ENCODE measurements at regions not wholly inside any gene's neighbourhood (a gene's known extent, or its start where the extent isn't known, plus 50 kb on each side); places are given as distances from the start of the nearest gene placed in this dataset.
"Not testable (repeated sequence)": the region's sequence is repeated elsewhere in the genome, so short reads cannot be mapped to it uniquely, and the experiment has no call there.

DNA sequence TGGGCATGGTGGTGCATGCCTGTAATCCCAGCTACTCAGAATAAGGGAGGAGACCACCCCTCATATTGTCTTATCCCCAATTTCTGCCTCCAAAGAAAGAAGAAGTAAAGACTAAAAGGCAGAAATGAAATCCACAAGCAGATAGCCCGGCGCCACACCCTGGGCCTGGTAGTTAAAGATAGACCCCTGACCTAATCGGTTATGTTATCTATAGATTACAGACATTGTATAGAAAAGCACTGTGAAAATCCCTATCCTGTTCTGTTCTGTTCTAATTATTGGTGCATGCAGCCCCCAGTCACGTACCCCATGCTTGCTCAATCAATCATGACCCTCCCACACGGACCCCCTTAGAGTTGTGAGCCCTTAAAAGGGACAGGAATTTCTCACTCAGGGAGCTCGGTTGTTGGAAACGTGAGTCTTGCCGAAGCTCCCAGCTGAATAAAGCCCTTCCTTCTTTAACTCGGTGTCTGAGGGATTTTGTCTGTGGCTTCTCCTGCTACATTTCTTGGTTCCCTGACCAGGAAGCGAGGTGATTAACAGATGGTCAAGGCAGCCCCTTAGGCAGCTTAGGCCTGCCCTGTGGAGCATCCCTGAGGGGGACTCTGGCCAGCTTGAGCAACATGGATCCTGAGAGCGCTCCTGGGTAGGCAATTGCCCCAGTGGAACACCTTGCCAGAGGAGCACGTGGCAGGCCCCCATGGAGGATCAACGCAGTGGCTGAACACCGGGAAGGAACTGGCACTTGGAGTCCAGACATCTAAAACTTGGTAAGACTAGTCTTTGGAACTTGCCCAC is 188.7 kb upstream of the NDUFV2 start:
- not testable (repeated sequence) for DNase-seq

DNA sequence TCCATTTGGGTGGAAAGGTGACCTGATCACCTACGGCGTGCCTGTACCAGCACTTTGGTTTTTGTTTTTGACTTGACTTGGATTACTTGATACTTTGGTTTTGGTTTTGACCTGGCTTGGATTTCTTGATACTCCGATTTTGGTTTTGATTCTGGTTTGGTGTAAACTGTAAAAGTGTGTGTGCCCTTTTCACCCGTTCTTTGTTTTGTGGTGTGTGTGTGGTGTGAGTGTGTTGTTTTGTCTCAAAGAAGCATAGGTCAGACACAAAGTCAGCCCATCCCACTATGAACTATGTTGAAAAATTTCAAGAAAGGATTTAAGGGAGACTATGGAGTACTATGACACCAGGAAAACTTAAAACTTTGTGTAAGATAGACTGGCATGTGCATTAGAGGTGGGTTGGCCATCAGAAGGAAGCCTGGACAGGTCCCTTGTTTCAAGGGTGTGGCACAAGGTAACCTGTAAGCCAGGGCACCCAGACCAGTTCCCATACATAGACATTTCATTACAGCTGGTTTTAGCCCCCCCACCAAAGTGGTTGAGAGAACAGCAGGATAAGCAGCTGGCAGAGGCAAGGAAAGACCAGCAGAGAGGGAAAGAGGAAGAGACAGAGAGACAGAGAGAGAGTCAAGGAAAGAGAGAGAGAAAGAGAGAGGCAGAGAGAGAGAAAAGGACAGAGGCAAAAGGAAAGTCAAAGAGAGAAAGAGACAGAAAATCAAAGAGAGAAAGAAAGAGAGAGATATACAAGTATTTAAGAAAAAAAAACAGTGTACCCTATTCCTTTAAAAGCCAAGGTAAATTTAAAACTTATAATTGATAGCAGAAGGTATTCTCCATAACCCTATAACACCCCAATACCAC is 187.9 kb upstream of the NDUFV2 start:
- not testable (repeated sequence) for DNase-seq

DNA sequence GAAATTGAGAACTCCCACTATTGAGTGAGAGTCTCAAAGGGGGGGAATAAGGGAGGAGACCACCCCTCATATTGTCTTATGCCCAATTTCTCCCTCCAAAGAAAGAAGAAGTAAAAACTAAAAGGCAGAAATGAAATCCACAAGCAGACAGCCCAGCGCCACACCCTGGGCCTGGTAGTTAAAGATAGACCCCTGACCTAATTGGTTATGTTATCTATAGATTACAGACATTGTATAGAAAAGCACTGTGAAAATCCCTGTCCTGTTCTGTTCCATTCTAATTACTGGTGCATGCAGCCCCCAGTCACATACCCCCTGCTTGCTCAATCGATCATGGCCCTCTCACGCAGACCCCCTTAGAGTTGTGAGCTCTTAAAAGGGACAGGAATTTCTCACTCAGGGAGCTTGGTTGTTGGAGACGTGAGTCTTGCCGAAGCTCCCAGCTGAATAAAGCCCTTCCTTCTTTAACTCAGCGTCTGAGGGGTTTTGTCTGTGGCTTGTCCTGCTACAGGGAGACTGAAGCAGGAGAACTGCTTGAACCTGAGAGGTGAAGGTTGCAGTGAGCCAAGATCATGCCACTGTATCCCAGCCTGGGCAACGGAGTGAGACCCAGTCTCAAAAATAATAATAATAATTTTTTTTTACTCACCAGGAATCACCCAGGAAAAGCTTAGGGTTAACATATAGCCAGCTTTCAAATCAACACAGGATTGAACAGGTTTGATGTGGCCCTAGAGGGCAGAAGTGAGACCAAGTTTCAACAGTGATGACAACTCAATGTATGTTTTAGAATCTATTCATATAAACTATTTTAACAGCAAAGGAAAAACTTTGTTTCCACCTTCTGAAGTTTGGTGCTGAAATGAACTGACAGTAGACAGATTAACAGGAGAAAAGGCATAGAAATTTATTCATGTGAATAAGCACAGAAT is 181.4 kb upstream of the NDUFV2 start:
- not testable (repeated sequence) for DNase-seq

DNA sequence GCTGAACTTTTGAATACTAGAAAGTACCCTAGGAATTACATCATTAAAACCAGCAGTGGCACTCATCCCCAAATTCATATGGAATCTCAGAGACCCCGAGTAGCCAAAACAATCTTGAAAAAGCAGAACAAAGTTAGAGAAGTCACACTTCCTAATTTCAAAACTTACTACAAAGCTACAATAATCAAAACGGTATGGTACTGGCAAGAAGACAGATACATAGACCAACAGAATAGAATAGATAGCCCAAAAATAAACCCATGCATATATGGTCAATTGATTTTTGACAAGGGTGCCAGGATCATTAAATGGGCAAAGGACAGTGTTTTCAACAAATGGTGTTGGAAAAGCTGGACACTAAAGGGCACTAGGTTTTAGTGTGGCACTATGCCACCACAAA is 176.0 kb upstream of the NDUFV2 start:
- DNase-seq = no peak

DNA sequence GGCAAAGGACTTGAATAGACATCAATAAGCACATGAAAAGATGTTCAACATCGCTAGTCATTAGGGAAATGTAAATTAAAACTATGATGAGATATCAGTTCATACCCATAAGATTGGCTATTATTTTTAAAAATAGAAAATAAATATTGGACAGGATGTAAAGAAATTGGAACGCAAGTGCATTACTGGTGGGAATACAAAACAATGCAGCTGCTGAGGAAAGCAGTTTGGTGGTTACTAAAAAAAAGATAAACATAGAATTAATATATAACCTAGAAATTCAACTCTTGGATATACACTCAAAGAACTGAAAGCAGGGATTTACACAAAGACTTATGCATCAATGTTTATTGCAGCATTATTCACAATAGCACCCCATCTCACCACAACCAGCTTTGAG is 174.5 kb upstream of the NDUFV2 start:
- DNase-seq = no peak

DNA sequence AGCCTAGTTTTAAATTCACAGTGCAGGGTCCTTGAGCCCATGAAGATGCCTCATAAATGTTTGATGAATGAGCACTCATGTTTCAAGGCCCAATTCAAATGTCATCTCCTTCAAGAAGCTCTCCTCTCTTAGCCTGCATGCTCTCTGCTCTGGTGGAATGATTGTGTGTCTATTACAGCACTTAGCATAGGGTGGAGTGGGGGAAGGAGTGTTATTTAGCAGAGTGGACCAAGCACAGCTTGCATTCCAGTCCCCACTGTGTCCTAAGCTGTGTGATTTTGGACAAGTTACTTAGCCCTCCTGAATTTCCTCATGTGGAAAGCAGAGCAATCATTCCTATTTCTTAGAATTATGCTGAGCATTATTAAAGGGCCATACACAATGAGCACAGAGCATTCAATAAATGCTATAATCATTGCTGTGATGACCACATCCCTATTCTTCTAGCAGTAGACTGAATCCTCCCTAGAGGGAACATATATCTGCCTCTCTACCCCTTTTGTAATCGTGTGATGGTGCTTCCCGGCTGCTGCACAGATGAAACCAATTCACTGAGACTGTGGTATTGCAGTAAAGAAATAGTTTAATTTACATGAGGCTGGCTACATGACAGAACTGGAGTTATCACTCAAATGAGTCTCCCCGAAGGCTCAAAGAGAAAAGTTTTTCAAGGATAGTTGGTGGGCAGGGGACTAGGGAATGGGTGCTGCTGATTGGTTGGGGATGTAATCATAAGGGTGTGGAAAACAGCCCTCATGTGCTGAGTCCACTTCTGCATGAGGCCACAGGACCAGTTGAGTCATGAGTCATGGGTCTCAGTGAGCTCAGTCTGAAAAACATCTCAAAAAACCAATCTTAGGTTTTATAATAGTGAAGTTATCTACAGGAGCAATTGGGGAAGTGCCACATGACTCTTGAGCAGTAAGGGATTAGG is 173.4 kb upstream of the NDUFV2 start:
- no peak for DNase-seq

DNA sequence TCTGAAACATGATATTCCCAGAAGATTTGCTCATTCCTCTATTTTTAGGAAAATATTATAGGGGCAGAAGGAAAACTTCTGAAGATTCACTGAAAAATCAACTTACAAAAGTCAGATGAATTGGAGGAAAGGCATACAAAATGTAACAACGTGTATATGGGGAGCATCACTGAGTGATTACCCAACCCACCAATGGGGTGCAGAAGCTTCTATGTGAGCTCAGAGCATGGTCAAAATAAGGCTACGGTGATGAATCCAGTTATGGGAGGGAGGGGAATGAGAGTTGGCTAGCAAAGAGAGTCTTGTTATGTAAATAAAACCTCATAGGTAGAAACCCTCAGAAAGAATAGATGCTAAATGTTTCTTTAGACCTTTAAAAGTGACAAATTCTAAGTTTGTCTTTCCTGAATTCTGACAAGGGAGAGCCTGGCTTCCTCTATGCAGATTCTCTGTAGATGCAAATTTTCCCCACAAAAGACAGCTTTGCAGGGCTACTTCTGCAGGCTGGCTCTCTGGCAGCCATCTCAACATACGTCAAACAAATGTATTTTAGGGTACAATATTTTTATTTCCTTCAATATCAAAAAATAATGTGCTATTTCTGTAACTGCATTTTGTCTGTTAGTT is 171.4 kb upstream of the NDUFV2 start:
- DNase-seq = no peak

DNA sequence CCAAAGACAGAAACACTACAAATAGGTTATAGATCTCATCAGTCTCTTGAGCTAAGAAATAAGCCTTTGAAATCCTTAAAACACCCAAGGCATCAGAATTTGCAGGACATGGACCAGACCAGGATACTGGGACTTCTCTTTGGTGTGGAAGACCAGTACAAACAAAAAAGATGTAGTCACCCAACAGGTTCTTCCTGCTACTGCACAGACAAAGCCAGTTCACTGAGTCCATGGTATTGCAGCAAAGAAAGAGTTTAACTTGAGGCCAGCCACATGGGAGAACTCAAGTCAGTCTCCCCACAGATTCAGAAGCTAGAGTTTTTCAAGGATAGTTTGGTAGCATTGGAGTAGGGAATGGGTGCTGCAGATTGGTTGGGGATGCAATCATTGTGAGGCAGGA is 169.6 kb upstream of the NDUFV2 start:
- DNase-seq = no peak

DNA sequence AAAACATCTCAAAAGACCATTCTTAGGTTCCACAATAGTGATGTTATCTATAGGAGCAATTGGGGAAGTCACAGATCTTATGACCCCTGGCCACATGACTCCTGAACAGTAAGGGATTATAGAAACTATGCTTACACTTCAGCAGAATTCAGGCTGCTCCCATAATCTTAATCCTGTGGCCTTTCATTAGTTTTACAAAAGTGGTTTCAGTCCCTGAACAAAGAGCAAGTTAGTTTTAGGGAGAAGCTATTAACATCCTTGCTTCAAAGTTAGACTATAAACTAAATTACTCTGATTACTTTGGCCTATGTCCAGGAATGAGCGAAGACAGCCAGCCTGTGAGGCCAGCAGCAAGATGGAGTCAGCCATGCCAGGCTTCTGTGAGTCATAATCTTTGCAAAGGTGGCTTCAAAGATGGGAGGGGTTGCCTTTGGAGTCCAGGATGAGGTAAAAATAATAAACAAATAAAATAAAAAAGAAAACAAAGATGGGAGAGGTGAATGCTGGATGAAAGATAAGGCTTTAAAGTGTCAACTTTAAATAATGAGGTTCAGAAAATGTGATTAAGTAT is 168.7 kb upstream of the NDUFV2 start:
- DNase-seq = no peak

DNA sequence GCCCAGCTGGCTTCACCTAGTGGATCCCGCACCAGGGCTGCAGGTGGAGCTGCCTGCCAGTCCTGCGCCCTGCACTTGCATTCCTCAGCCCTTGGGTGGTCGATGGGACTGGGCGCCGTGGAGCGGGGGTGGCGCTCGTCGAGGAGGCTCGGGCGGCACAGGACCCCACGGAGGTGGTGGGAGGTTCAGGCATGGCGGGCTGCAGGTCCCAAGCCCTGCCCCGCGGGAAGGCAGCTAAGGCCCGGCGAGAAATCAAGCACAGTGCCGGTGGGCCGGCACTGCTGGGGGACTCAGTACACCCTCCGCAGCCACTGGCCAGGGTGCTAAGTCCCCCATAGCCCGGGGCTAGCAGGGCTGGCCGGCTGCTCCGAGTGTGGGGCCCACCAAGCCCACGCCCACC is 167.2 kb upstream of the NDUFV2 start:
- DNase-seq = not testable (repeated sequence)

DNA sequence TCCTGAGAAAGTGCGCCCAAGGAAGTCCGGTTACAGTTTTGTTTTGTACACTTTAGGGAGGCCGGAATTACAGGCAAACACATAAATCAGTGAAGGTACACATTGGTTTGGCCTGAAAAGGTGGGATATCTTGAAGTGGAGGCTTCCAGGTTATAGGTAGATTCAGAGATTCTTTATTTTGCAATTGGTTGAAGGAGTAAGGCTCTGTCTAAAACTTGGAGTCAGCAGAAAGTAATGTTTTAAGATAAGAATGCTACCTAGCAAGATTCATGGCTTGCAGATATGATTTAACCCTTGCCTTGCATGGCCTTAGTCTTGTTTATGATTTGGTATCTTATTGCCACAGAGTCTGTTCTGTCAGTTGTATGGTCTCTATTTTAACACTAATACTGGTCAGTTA is 165.9 kb upstream of the NDUFV2 start:
- no peak for DNase-seq

DNA sequence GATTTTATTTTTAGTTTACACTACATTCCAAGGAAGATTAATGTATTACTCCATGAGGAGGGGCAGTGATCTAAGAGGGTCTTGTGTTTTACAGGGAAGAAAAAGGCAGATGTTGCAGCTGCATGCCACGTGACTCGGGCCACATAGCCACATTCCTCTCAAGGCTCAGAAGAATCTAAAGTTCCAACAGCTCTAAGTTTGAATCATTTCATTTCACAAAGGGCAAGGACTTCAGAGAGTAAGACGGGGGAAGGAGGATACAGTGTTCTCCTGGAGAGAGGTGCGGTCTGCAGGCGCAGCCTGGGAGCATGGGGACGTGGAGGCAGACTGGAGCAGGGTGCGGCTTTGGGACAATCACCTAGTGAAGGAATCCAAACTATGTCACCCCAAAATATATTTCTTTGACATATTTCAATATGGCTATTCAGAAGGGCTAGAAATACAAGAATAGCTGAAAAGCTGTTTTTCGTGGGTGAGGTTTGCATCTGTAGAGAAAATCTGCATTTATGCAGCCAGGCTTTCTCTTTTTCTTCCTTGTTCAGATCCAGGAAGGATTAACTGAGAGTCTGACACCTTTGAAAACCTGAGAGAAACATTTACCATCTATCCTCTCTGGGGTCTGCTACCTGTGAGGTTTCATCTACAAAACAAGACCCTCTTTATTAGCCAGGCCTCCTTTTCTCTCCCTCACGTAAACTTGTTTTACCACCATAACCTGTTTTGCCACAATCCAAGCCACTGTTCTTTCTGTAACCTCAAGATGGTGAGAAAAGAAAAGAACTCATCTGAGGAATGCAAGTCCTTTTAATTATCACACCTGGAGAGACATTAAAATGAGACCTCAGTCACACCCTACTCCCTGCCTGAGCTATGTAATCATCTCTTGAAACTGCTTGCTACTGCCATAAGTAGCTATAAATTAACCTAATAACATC is 165.1 kb upstream of the NDUFV2 start:
- no peak for DNase-seq

DNA sequence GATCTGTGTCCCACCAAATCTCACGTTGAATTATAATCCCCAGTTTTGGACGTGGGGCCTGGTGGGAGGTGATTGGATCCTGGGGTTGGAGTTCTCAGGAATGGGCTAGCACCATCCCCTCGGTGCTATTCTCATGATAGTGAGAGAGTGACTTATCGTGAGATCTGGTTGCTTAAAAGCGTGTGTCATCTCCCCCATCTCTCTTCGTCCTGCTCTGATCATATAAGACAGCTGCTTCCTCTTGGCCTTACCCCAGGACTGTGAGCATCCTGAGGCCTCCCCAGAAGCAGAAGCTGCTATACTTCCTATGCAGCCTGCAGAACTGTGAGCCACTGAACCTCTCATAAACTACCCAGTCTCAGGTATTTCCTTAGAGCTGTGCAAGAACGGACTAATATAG is 163.7 kb upstream of the NDUFV2 start:
- no peak for DNase-seq

DNA sequence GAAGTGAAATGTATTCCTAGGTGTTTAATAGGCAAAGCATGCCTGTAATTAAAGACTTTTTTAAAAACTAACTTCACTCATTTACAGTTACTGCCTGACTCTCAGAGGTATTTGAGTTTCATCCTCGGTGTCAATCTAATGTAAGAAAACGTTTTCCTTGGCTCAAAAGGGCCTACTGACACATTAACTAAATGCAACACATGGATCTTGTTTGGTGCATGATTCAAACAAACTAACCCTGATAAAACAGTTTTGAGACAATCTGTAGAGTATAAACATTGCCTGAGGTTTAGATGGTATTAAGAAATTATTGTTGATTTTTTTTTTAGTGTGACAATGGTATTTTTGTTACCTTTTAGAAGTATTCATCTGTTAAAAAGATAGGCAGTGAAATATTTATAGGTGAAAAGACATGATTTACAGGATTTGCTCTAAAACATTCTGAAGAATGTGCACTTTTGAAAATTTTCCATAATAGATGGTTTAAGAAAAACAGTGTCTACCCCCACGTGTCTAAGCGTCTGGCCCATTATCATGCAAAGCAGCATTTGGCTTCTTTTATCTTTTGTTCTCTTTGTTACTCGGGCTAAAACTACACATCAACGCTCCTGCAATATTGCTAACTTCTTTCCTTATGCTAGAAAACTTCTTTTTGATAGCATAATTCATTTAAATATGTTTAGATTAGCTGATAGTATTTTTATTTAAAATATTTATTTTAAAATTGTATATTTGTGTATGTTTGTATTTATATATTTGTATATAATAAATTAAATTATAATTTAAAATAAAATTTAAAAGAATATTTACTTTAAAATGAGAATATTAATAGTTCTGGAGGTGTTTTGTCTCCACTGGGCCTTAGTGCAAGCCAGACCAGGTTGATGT is 160.2 kb upstream of the NDUFV2 start:
- DNase-seq = no peak

DNA sequence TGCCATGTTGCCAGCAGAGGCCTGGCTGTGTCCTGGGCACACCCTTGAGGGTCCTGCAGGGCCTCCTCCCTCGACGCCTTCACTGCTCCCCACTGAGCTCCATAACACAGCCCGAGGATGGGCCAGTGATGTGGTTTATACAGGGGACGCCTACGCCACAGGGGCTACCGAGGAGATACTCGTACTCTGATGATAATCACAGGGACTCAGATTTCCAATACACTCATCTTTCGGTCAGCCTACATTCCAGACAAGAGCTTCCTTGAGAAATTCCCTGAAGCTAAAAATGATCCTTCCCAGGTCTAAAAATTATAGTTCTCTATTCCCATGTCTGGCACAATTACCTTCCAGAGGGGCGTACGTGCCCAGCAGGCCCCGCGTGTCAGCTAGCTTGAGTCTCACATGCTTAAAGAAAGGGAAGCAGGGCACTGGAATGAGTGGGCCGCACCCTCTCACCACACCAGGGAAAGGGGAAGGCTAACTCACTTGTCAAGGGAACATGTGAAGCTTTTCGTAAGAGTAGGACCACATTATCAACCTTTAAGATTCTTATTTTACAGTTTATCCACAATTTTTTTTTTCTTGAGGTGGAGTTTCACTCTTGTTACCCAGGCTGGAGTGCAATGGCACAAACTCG is 159.5 kb upstream of the NDUFV2 start:
- no peak for DNase-seq

DNA sequence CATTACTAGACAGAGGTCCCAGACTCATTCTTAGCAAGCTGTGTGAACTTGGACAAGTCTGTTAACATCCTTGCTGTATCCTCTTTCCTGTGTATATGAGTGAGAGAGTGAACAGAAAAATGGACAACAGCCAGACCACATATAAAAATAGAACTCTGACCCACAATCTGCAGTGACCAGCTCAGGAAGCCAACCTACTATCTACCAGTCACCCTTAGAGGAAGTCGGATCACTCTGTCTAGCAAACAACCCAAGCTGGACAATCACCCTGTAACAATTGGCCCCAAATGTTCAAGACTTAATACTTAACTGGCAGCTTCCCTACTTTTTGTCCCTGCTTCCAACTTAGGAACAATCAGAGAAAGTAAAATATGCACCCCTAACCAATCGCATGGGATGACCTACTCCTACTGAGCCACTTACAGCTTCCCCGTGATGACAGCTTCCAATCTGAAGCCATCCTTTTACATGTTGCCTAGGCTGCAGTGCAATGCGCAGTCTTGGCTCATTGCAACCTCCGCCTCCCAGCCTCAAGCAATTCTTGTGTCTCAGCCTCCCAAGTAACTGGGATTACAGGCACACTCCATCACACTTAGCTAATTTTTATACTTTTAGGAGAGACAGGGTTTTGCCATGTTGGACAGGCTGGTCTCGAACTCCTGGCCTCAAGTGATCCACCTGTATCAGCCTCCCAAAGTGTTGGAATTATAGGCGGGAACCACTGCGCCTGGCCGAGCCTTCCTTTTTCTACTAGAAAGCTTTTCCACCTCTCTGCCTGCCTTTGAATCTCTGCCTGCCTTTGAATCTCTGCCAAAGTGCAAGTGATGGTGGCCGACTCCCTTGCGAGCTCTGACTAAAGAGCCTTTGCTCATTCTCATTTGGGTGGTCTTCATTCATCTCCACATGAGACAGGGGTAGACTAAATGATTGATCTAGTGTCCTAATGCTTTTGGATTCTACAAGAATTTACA is 158.3 kb upstream of the NDUFV2 start:
- no peak for DNase-seq

DNA sequence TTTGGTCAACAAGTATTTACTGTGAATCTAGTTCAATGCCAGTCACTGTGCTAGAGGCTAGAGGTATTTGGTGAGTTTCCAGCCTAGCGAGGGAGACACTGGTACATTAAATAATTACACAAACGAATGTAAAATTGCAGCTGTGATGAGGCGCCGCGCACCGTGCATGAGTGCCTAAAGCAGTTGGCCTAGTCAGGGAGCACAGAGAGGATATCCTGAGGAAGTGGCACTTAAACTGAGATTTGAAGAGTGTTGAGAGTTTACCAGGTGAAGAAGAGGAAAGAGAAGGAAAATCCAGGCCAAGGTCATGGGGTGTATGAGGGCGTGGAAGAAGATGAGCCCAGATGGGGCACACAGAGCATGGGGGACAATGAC is 157.6 kb upstream of the NDUFV2 start:
- DNase-seq = no peak
